Left ventricle myocardium superior (tissue), 1 donor: ENCODE measurements at regions not wholly inside any gene's neighbourhood (a gene's known extent, or its start where the extent isn't known, plus 50 kb on each side); places are given as distances from the start of the nearest gene placed in this dataset.

ENCODE experiments used
- ATAC-seq: fragments of 200-7000 bp; cut with Tn5 transposase; one replicate; pipeline ENCODE4 v1.9.1; 2020; ENCODE audit warnings: mild to moderate bottlenecking, moderate library complexity
- DNase-seq: peaks from one replicate; pipeline ENCODE4 v3.0.0-alpha.2; 2020
- intact Hi-C: fragments of 100-400 bp; cut with micrococcal nuclease; formaldehyde crosslinking; loops from one replicate; pipeline ENCODE4 v1.11.0; 2022
- donor health status: DM: no; HTN: yes; CAD: no; lungs with severe emphysema.

GRCh38 chr10:118908557-118909256 lies 120.8 kb upstream of the NANOS1 start:
- DNase-seq (peak; percentile 26), ATAC-seq (no peak)
- intact Hi-C loops, result no loop called here

- ATAC-seq (no peak), DNase-seq (no peak)
- intact Hi-C loops, result no loop called here
Observed at GRCh38 chr10:118910702-118911101, 118.8 kb upstream of the NANOS1 start.

GRCh38 chr10:118911363-118911762 lies 118.2 kb upstream of the NANOS1 start:
- intact Hi-C loops, result no loop called here
- DNase-seq (no peak), ATAC-seq (no peak)

GRCh38 chr10:118912961-118913600 lies 116.4 kb upstream of the NANOS1 start:
- ATAC-seq (peak; percentile 44), DNase-seq (no peak)
- intact Hi-C loops, result no loop called here

GRCh38 chr10:118913825-118914224 lies 115.7 kb upstream of the NANOS1 start:
- DNase-seq, result peak; percentile 45
- intact Hi-C loops, result no loop called here
- ATAC-seq, result peak; percentile 85

GRCh38 chr10:118914629-118915028 lies 114.9 kb upstream of the NANOS1 start:
- DNase-seq (no peak), ATAC-seq (no peak)
- intact Hi-C loops, result no loop called here

GRCh38 chr10:118915161-118915560 lies 114.4 kb upstream of the NANOS1 start:
- no peak for DNase-seq
- ATAC-seq, result no peak
- intact Hi-C loops, result no loop called here

GRCh38 chr10:118916777-118917176 lies 112.7 kb upstream of the NANOS1 start:
- ATAC-seq, result no peak
- no peak for DNase-seq
- intact Hi-C loops, result no loop called here

GRCh38 chr10:118917701-118918100 lies 111.8 kb upstream of the NANOS1 start:
- DNase-seq, result no peak
- intact Hi-C loops, result no loop called here
- no peak for ATAC-seq

- intact Hi-C loops, result no loop called here
- ATAC-seq (no peak), DNase-seq (no peak)
Observed at GRCh38 chr10:118918116-118918515, 111.4 kb upstream of the NANOS1 start.

GRCh38 chr10:118918587-118918986 lies 110.9 kb upstream of the NANOS1 start:
- intact Hi-C loops, result no loop called here
- no peak for DNase-seq
- ATAC-seq, result no peak

GRCh38 chr10:118920206-118920605 lies 109.3 kb upstream of the NANOS1 start:
- DNase-seq (no peak), ATAC-seq (no peak)
- intact Hi-C loops, result no loop called here

- no peak for DNase-seq
- no peak for ATAC-seq
- intact Hi-C loops, result no loop called here
Observed at GRCh38 chr10:118922226-118922625, 107.3 kb upstream of the NANOS1 start.

- DNase-seq (no peak), ATAC-seq (no peak)
- intact Hi-C loops, result no loop called here
Observed at GRCh38 chr10:118922972-118923371, 106.5 kb upstream of the NANOS1 start.

GRCh38 chr10:118924493-118924892 lies 105.0 kb upstream of the NANOS1 start:
- no peak for DNase-seq
- intact Hi-C loops, result no loop called here
- no peak for ATAC-seq

- ATAC-seq (no peak), DNase-seq (no peak)
- intact Hi-C loops, result no loop called here
Observed at GRCh38 chr10:118925404-118926071, 104.0 kb upstream of the NANOS1 start.

GRCh38 chr10:118926072-118926417 lies 103.5 kb upstream of the NANOS1 start:
- no peak for ATAC-seq
- intact Hi-C loops, result no loop called here

GRCh38 chr10:118926441-118926840 lies 103.1 kb upstream of the NANOS1 start:
- intact Hi-C loops, result no loop called here
- ATAC-seq (no peak), DNase-seq (no peak)

More at GRCh38 chr10:118926072-118926417, 103.5 kb upstream of the NANOS1 start:
- DNase-seq, result no peak

GRCh38 chr10:118926903-118927302 lies 102.6 kb upstream of the NANOS1 start:
- ATAC-seq (no peak), DNase-seq (no peak)
- intact Hi-C loops, result no loop called here

GRCh38 chr10:118927321-118927720 lies 102.2 kb upstream of the NANOS1 start:
- no peak for DNase-seq
- no peak for ATAC-seq

GRCh38 chr10:118930614-118931013 lies 98.9 kb upstream of the NANOS1 start:
- intact Hi-C loops, result no loop called here
- no peak for DNase-seq
- ATAC-seq, result no peak

More at GRCh38 chr10:118927321-118927720, 102.2 kb upstream of the NANOS1 start:
- intact Hi-C loops, result no loop called here
